ENCODE measurements at regions not wholly inside any gene's neighbourhood (a gene's known extent, or its start where the extent isn't known, plus 50 kb on each side); places are given as distances from the start of the nearest gene placed in this dataset.

DNA sequence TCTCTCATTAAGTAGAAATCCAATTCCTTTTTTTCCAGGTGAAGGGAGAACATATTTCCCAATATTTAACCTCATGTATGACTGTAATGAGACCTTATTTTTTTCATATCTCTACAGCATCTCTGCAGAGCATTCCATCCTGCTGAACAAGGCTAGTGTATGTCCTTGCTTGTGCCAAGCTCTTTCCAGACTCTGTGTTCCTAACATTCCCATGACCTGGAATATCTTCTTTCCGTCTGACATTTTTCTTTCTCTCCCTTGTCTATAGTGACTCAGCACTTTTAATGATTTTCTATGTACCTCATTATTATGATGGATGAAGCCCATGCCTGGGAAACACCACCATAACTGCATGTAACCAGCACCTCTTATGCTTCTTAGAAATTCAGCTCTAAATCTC lies 278.3 kb upstream of the NRIP1 start:
- Histone ChIP-seq H3K79me2 (ENCODE audit: insufficient read depth, low read length) (no peaks in the 10 kb centered on the region), H3K36me3 (ENCODE audit: insufficient read depth, low read length) (no peaks in the 10 kb centered on the region), H4K20me1 (ENCODE audit: insufficient read depth, low read length) (no peaks in the 10 kb centered on the region), H3K4me3 (ENCODE audit: insufficient read depth, low read depth, low read length) (no peak overlapping the region), H2AFZ (ENCODE audit: low read depth, low read length) (no peak overlapping the region), H3K4me2 (ENCODE audit: low read length) (no peak overlapping the region), H3K4me1 (ENCODE audit: insufficient read depth, low read length) (no peaks in the 10 kb centered on the region), H3K27ac (ENCODE audit: low read depth, low read length) (no peak overlapping the region), H3K27me3 (ENCODE audit: insufficient read depth, low read length) (no peaks in the 10 kb centered on the region), H3K9me3 (ENCODE audit: insufficient read depth, low read depth, low read length) (no peaks in the 10 kb centered on the region), H3K9ac (ENCODE audit: low read length) (no peak overlapping the region)
- DNase-seq (ENCODE audit: low read depth), result peak; percentile 70
- Mint-ChIP-seq H3K4me1 (ENCODE audit: low read depth, unreplicated experiment) (peaks cover 6% of the 10 kb centered on the region), H3K27me3 (ENCODE audit: low read depth, unreplicated experiment) (no peaks in the 10 kb centered on the region), H3K36me3 (ENCODE audit: low read depth, unreplicated experiment) (no peaks in the 10 kb centered on the region), H3K4me3 (ENCODE audit: unreplicated experiment) (no peak overlapping the region), H3K9me3 (ENCODE audit: unreplicated experiment) (no peaks in the 10 kb centered on the region), H3K27ac (ENCODE audit: unreplicated experiment) (no peak overlapping the region)
- no peak for FAIRE-seq
- TF ChIP-seq, protein P1, sequence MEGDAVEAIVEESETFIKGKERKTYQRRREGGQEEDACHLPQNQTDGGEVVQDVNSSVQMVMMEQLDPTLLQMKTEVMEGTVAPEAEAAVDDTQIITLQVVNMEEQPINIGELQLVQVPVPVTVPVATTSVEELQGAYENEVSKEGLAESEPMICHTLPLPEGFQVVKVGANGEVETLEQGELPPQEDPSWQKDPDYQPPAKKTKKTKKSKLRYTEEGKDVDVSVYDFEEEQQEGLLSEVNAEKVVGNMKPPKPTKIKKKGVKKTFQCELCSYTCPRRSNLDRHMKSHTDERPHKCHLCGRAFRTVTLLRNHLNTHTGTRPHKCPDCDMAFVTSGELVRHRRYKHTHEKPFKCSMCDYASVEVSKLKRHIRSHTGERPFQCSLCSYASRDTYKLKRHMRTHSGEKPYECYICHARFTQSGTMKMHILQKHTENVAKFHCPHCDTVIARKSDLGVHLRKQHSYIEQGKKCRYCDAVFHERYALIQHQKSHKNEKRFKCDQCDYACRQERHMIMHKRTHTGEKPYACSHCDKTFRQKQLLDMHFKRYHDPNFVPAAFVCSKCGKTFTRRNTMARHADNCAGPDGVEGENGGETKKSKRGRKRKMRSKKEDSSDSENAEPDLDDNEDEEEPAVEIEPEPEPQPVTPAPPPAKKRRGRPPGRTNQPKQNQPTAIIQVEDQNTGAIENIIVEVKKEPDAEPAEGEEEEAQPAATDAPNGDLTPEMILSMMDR (IDR thresholded peaks at IDR 0.05; ENCODE audit: insufficient read depth, low read depth, low read length), result no peak
- TF ChIP-seq EZH2 (IDR thresholded peaks at IDR 0.05; ENCODE audit: insufficient read depth, low read length), result no peak

DNA sequence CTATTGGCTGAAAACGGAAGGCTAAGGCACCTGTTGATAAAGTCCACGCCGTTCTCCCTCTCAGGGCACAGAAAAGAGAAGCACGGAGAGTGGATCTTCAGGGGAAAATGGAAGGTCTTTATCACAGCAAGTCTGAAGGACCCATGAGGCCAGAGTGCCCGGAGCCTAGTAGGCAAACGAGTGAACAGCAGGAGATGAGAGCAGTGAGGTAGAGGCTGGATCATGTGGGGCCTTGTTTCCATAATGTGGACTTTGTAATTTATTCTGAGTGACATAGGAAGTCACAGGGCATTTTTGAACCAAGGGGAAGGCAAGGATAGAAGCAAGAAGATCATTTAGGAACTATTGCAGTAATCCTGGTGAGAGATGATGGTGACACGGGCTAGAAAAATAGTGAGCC lies 287.2 kb upstream of the NRIP1 start:
- H3K4me2 ChIP-seq (ENCODE audit: low read length), result no peak overlapping the region
- no peaks in the 10 kb centered on the region for H3K36me3 Mint-ChIP-seq (ENCODE audit: low read depth, unreplicated experiment)
- no peaks in the 10 kb centered on the region for H3K27me3 ChIP-seq (ENCODE audit: insufficient read depth, low read length)
- H3K9ac ChIP-seq (ENCODE audit: low read length), result no peak overlapping the region
- H3K27ac ChIP-seq (ENCODE audit: low read depth, low read length), result no peak overlapping the region
- H3K4me3 ChIP-seq (ENCODE audit: insufficient read depth, low read depth, low read length), result no peak overlapping the region
- no peaks in the 10 kb centered on the region for H3K79me2 ChIP-seq (ENCODE audit: insufficient read depth, low read length)
- H3K4me1 ChIP-seq (ENCODE audit: insufficient read depth, low read length), result no peaks in the 10 kb centered on the region
- H3K4me1 Mint-ChIP-seq (ENCODE audit: low read depth, unreplicated experiment), result no peaks in the 10 kb centered on the region
- no peak overlapping the region for H3K4me3 Mint-ChIP-seq (ENCODE audit: unreplicated experiment)
- TF ChIP-seq EZH2 (IDR thresholded peaks at IDR 0.05; ENCODE audit: insufficient read depth, low read length), result no peak
- TF ChIP-seq, protein P1 (IDR thresholded peaks at IDR 0.05; ENCODE audit: insufficient read depth, low read depth, low read length), result no peak
- H3K9me3 ChIP-seq (ENCODE audit: insufficient read depth, low read depth, low read length), result no peaks in the 10 kb centered on the region
- H4K20me1 ChIP-seq (ENCODE audit: insufficient read depth, low read length), result no peaks in the 10 kb centered on the region
- no peak overlapping the region for H2AFZ ChIP-seq (ENCODE audit: low read depth, low read length)
- no peaks in the 10 kb centered on the region for H3K36me3 ChIP-seq (ENCODE audit: insufficient read depth, low read length)
- FAIRE-seq, result no peak
- no peaks in the 10 kb centered on the region for H3K27me3 Mint-ChIP-seq (ENCODE audit: low read depth, unreplicated experiment)
- H3K9me3 Mint-ChIP-seq (ENCODE audit: unreplicated experiment), result no peaks in the 10 kb centered on the region
- DNase-seq (ENCODE audit: low read depth), result no peak
- no peak overlapping the region for H3K27ac Mint-ChIP-seq (ENCODE audit: unreplicated experiment)

DNA sequence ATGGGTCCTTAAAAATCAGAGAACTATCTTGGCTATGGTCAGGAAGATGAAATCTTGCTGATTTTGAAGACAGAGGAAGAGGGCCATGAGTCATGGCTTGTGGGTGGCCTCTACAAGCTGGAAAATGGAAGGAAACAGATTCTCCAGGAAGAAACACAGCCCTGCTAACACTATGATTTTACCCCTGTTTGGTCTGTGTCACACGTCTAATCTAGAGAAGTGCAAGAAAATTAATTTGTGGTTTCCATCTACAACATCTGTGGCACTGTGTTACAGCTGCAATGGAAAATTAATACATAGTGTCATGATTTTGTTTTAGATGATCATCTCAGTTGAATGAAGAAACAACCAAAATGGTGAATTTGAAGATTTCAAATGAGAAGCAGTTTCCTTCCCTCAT lies 288.7 kb upstream of the NRIP1 start:
- Mint-ChIP-seq H3K4me3 (ENCODE audit: unreplicated experiment) (no peak overlapping the region), H3K4me1 (ENCODE audit: low read depth, unreplicated experiment) (no peaks in the 10 kb centered on the region), H3K27me3 (ENCODE audit: low read depth, unreplicated experiment) (no peaks in the 10 kb centered on the region), H3K27ac (ENCODE audit: unreplicated experiment) (no peak overlapping the region), H3K36me3 (ENCODE audit: low read depth, unreplicated experiment) (no peaks in the 10 kb centered on the region), H3K9me3 (ENCODE audit: unreplicated experiment) (no peaks in the 10 kb centered on the region)
- H3K4me3 ChIP-seq (ENCODE audit: insufficient read depth, low read depth, low read length), result no peak overlapping the region
- no peak overlapping the region for H2AFZ ChIP-seq (ENCODE audit: low read depth, low read length)
- H3K9ac ChIP-seq (ENCODE audit: low read length), result no peak overlapping the region
- H3K36me3 ChIP-seq (ENCODE audit: insufficient read depth, low read length), result no peaks in the 10 kb centered on the region
- DNase-seq (ENCODE audit: low read depth) (no peak), FAIRE-seq (no peak)
- TF ChIP-seq, protein P1 (IDR thresholded peaks at IDR 0.05; ENCODE audit: insufficient read depth, low read depth, low read length), result no peak
- TF ChIP-seq EZH2 (IDR thresholded peaks at IDR 0.05; ENCODE audit: insufficient read depth, low read length), result no peak
- no peaks in the 10 kb centered on the region for H3K27me3 ChIP-seq (ENCODE audit: insufficient read depth, low read length)
- no peak overlapping the region for H3K27ac ChIP-seq (ENCODE audit: low read depth, low read length)
- no peak overlapping the region for H3K4me2 ChIP-seq (ENCODE audit: low read length)
- H3K9me3 ChIP-seq (ENCODE audit: insufficient read depth, low read depth, low read length), result no peaks in the 10 kb centered on the region
- no peaks in the 10 kb centered on the region for H3K4me1 ChIP-seq (ENCODE audit: insufficient read depth, low read length)
- no peaks in the 10 kb centered on the region for H4K20me1 ChIP-seq (ENCODE audit: insufficient read depth, low read length)
- H3K79me2 ChIP-seq (ENCODE audit: insufficient read depth, low read length), result no peaks in the 10 kb centered on the region

Data from astrocyte (in vitro differentiated cells and primary cell).